Transverse colon (tissue), 3 donors: ENCODE measurements at regions not wholly inside any gene's neighbourhood (a gene's known extent, or its start where the extent isn't known, plus 50 kb on each side); places are given as distances from the start of the nearest gene placed in this dataset.

Source experiments
- CTCF ChIP-seq, 5 experiments: fragments of 200-600 bp in 3 of 5; fragments of 450-650 bp in 2 of 5; sonication (generic) in 3 of 5; IDR thresholded peaks; 1 replicate in 2 of 5; 2 replicates in 3 of 5; pipeline ENCODE4 v1.5.1; 2016 to 2017; ENCODE audit warnings: antibody characterized with exemption in 5 of 5, inconsistent platforms in 3 of 5, mild to moderate bottlenecking in 2 of 5, moderate library complexity in 1 of 5
- POLR2A ChIP-seq: fragments of 450-650 bp; IDR thresholded peaks from one replicate; pipeline ENCODE4 v1.6.1; 2016; ENCODE audit warnings: antibody characterized with exemption, mild to moderate bottlenecking, moderate library complexity

- TF ChIP-seq POLR2A (no peak), CTCF (IDR thresholded peaks at IDR 0.05) (no peak)
Observed at GRCh38 chrX:74370487-74370886, 50.8 kb upstream of the SLC16A2 start.
